Testis (tissue), 2 donors: ENCODE measurements at regions not wholly inside any gene's neighbourhood (a gene's known extent, or its start where the extent isn't known, plus 50 kb on each side); places are given as distances from the start of the nearest gene placed in this dataset.

Source experiments
- DNase-seq: peaks from one replicate; pipeline ENCODE4 v3.0.0-alpha.2; 2019
- H3K27ac ChIP-seq, 2 donors: fragments of 200-600 bp; sonication (generic); one replicate each; pipeline ENCODE4 v1.5.1; 2019
- H3K27me3 ChIP-seq: fragments of 200-600 bp; sonication (generic); one replicate; pipeline ENCODE4 v1.5.1; 2019
- H3K36me3 ChIP-seq: fragments of 200-600 bp; sonication (generic); one replicate; pipeline ENCODE4 v1.5.1; 2017; ENCODE audit warnings: low read depth; ENCODE audit errors: missing control alignments
- H3K4me1 ChIP-seq: fragments of 200-600 bp; sonication (generic); one replicate; pipeline ENCODE4 v1.5.1; 2019
- H3K4me3 ChIP-seq, 2 donors: fragments of 200-600 bp; sonication (generic); one replicate each; pipeline ENCODE4 v1.5.1; 2017 to 2019
- H3K9me3 ChIP-seq: fragments of 200-600 bp; sonication (generic); one replicate; pipeline ENCODE4 v1.5.1; 2017
- CTCF ChIP-seq, 3 experiments: fragments of 450-650 bp in 2 of 3; fragments of 200-600 bp in 1 of 3; sonication (generic) in 1 of 3; IDR thresholded peaks; one replicate each; pipeline ENCODE4 v1.5.1; 2016 to 2019; ENCODE audit warnings: antibody characterized with exemption in 3 of 3, mild to moderate bottlenecking in 2 of 3, moderate library complexity in 1 of 3
- POLR2A ChIP-seq: fragments of 450-650 bp; IDR thresholded peaks from one replicate; pipeline ENCODE4 v1.6.1; 2017; ENCODE audit warnings: antibody characterized with exemption, mild to moderate bottlenecking, moderate library complexity
- WGBS, 2 donors: methylation state at CpG; one replicate each; pipeline ENCODE4 v1.1.5; 2018; 5-methylcytosine and 5-hydroxymethylcytosine counted together
- intact Hi-C: fragments of 100-400 bp; cut with DNase I; formaldehyde crosslinking; loops from one replicate; pipeline ENCODE4 v1.15.1; 2023; ENCODE audit warnings: low total_unique reads

GRCh38 chr2:121017396-121017795 lies 267.6 kb downstream of the TFCP2L1 start:
- WGBS, 2 donors: 54% methylated on average over 7 of the region's 7 CpGs
- no peak for DNase-seq
- H3K9me3 ChIP-seq: no peaks in the 10 kb centered on the region
- H3K4me1 ChIP-seq: no peaks in the 10 kb centered on the region
- H3K27ac ChIP-seq: no peak overlapping the region
- no peaks in the 10 kb centered on the region for H3K27me3 ChIP-seq
- intact Hi-C loops: no loop called here
- no peaks in the 10 kb centered on the region for H3K36me3 ChIP-seq
- no peak overlapping the region for H3K4me3 ChIP-seq
- TF ChIP-seq POLR2A (no peak), CTCF (IDR thresholded peaks at IDR 0.05) (no peak)

- H3K27ac ChIP-seq: no peak overlapping the region
- no peaks in the 10 kb centered on the region for H3K4me1 ChIP-seq
- no peaks in the 10 kb centered on the region for H3K36me3 ChIP-seq
- peak; percentile 73 for DNase-seq
- no peaks in the 10 kb centered on the region for H3K9me3 ChIP-seq
- no peak for TF ChIP-seq POLR2A
- TF ChIP-seq CTCF (IDR thresholded peaks at IDR 0.05): no peak
- intact Hi-C loops: no loop called here
- no peaks in the 10 kb centered on the region for H3K27me3 ChIP-seq
- 41 to 50% methylated on average over 27 to 38 of the region's 45 CpGs for WGBS, 2 donors
- peak overlapping the region; percentile 34 to 53 for H3K4me3 ChIP-seq
These were observed 266.6 kb downstream of the TFCP2L1 start for GRCh38 chr2:121018136-121019061.

GRCh38 chr2:121019071-121019470 lies 265.9 kb downstream of the TFCP2L1 start:
- WGBS, 2 donors: 50 to 56% methylated on average over 5 to 12 of the region's 12 CpGs
- TF ChIP-seq POLR2A (no peak), CTCF (IDR thresholded peaks at IDR 0.05) (no peak)
- intact Hi-C loops: no loop called here
- Histone ChIP-seq H3K27me3 (no peaks in the 10 kb centered on the region), H3K4me1 (no peaks in the 10 kb centered on the region), H3K4me3 (peak overlapping the region; percentile 34 to 53), H3K27ac (no peak overlapping the region), H3K9me3 (no peaks in the 10 kb centered on the region), H3K36me3 (no peaks in the 10 kb centered on the region)
- peak; percentile 45 for DNase-seq

- no peak for TF ChIP-seq CTCF (IDR thresholded peaks at IDR 0.05)
- no peak for TF ChIP-seq POLR2A
- peak overlapping the region in 1 of 2 donors; percentile 53 for H3K4me3 ChIP-seq
- H3K36me3 ChIP-seq: no peaks in the 10 kb centered on the region
- no peaks in the 10 kb centered on the region for H3K27me3 ChIP-seq
- intact Hi-C loops: no loop called here
- DNase-seq: no peak
- no peak overlapping the region for H3K27ac ChIP-seq
- H3K9me3 ChIP-seq: no peaks in the 10 kb centered on the region
- H3K4me1 ChIP-seq: no peaks in the 10 kb centered on the region
- 63 to 81% methylated on average over 7 of the region's 7 CpGs for WGBS, 2 donors
These were observed 265.2 kb downstream of the TFCP2L1 start for GRCh38 chr2:121019756-121020155.

- Histone ChIP-seq H3K27me3 (no peaks in the 10 kb centered on the region), H3K27ac (no peak overlapping the region), H3K36me3 (no peaks in the 10 kb centered on the region), H3K4me3 (no peak overlapping the region), H3K4me1 (no peaks in the 10 kb centered on the region), H3K9me3 (no peaks in the 10 kb centered on the region)
- 68 to 85% methylated on average over 7 of the region's 7 CpGs for WGBS, 2 donors
- no peak for TF ChIP-seq CTCF (IDR thresholded peaks at IDR 0.05)
- no peak for TF ChIP-seq POLR2A
- intact Hi-C loops: no loop called here
- DNase-seq: no peak
These were observed 263.3 kb downstream of the TFCP2L1 start for GRCh38 chr2:121021685-121022084.
